GM23338 (cell line): ENCODE measurements at regions not wholly inside any gene's neighbourhood (a gene's known extent, or its start where the extent isn't known, plus 50 kb on each side); places are given as distances from the start of the nearest gene placed in this dataset.

Experiments used
- ATAC-seq: fragments of 200-7000 bp; cut with Tn5 transposase; 3 replicates; pipeline ENCODE4 v1.9.1; 2020
- DNase-seq: peaks from one replicate; pipeline ENCODE4 v3.0.0-alpha.2; 2015; ENCODE audit warnings: low spot score
- H2AFZ ChIP-seq: fragments of 200-600 bp; sonication (generic); 2 replicates; pipeline ENCODE4 v1.8.0; 2016; ENCODE audit warnings: antibody characterized with exemption, mild to moderate bottlenecking, moderate library complexity
- H3F3A ChIP-seq: fragments of 200-600 bp; sonication (generic); replicated peaks from 2 replicates; pipeline ENCODE4 v1.8.0; 2017; ENCODE audit warnings: antibody characterized with exemption, mixed run types, low read depth
- H3K27ac ChIP-seq: fragments of 200-600 bp; sonication (generic); 2 replicates; pipeline ENCODE4 v1.6.1; 2016; ENCODE audit warnings: low read depth
- H3K27me3 ChIP-seq: fragments of 200-600 bp; sonication (generic); 2 replicates; pipeline ENCODE4 v1.8.0; 2016; ENCODE audit warnings: mild to moderate bottlenecking, mixed run types, moderate library complexity; ENCODE audit not compliant: insufficient read depth
- H3K36me3 ChIP-seq: fragments of 200-600 bp; sonication (generic); 2 replicates; pipeline ENCODE4 v1.8.0; 2016; ENCODE audit warnings: mild to moderate bottlenecking; ENCODE audit not compliant: insufficient read depth
- H3K4me1 ChIP-seq: fragments of 200-600 bp; sonication (generic); 2 replicates; pipeline ENCODE4 v1.8.0; 2016; ENCODE audit warnings: mild to moderate bottlenecking, moderate library complexity; ENCODE audit not compliant: insufficient read depth
- H3K4me2 ChIP-seq: fragments of 200-600 bp; sonication (generic); 2 replicates; pipeline ENCODE4 v1.7.1; 2017; ENCODE audit warnings: mixed run types
- H3K4me3 ChIP-seq: fragments of 200-600 bp; sonication (generic); 2 replicates; pipeline ENCODE4 v1.6.1; 2016; ENCODE audit warnings: mixed run types
- H3K79me2 ChIP-seq: fragments of 200-600 bp; sonication (generic); replicated peaks from 2 replicates; pipeline ENCODE4 v1.8.0; 2017; ENCODE audit warnings: mild to moderate bottlenecking; ENCODE audit not compliant: insufficient read depth
- H3K9me2 ChIP-seq: fragments of 200-600 bp; sonication (generic); 2 replicates; pipeline ENCODE4 v1.8.0; 2017; ENCODE audit not compliant: insufficient read depth
- H4K20me1 ChIP-seq: fragments of 200-600 bp; sonication (generic); replicated peaks from 2 replicates; pipeline ENCODE4 v1.8.0; 2017; ENCODE audit warnings: mild to moderate bottlenecking; ENCODE audit not compliant: insufficient read depth
- H3K27ac Mint-ChIP-seq: 2 replicates; pipeline ENCODE4 v1.8.0; 2020; ENCODE audit warnings: inconsistent platforms, mild to moderate bottlenecking, moderate library complexity, mixed read lengths
- H3K27me3 Mint-ChIP-seq: 3 replicates; pipeline ENCODE4 v1.8.0; 2022; ENCODE audit warnings: low read depth, mild to moderate bottlenecking, moderate library complexity, mixed read lengths, inconsistent platforms; ENCODE audit not compliant: insufficient read depth, poor library complexity
- H3K36me3 Mint-ChIP-seq: 3 replicates; pipeline ENCODE4 v1.8.0; 2021; ENCODE audit warnings: low read depth, mild to moderate bottlenecking, inconsistent platforms, moderate library complexity, mixed read lengths
- H3K4me1 Mint-ChIP-seq: 3 replicates; pipeline ENCODE4 v1.8.0; 2020; ENCODE audit warnings: mild to moderate bottlenecking, inconsistent platforms, mixed read lengths
- H3K4me3 Mint-ChIP-seq: 3 replicates; pipeline ENCODE4 v1.8.0; 2021; ENCODE audit warnings: moderate library complexity, mild to moderate bottlenecking, inconsistent platforms, mixed read lengths
- H3K9me3 Mint-ChIP-seq: 3 replicates; pipeline ENCODE4 v1.8.0; 2020; ENCODE audit warnings: moderate library complexity, mild to moderate bottlenecking, inconsistent platforms, mixed read lengths
- ETS1 ChIP-seq: IDR thresholded peaks from 2 replicates; pipeline ENCODE4 v1.6.1; 2016; ENCODE audit warnings: antibody characterized with exemption
- EZH2 ChIP-seq: fragments of 200-600 bp; sonication (generic); IDR thresholded peaks from one replicate; pipeline ENCODE4 v1.8.0; 2017; ENCODE audit warnings: antibody characterized with exemption, mild to moderate bottlenecking, low read depth; ENCODE audit not compliant: unreplicated experiment
- EZH2phosphoT487 ChIP-seq: fragments of 200-600 bp; sonication (generic); IDR thresholded peaks from one replicate; pipeline ENCODE4 v1.8.1; 2018; ENCODE audit warnings: antibody characterized with exemption; ENCODE audit not compliant: unreplicated experiment
- JUNB ChIP-seq: IDR thresholded peaks from one replicate; pipeline ENCODE4 v1.6.1; 2016; ENCODE audit warnings: antibody characterized with exemption; ENCODE audit not compliant: unreplicated experiment
- NANOG ChIP-seq: IDR thresholded peaks from 2 replicates; pipeline ENCODE4 v1.6.1; 2016; ENCODE audit warnings: antibody characterized with exemption, borderline replicate concordance
- POLR2AphosphoS5 ChIP-seq: IDR thresholded peaks from 2 replicates; pipeline ENCODE4 v1.6.1; 2016; ENCODE audit warnings: antibody characterized with exemption, low read depth
- REST ChIP-seq: IDR thresholded peaks from one replicate; pipeline ENCODE4 v1.6.1; 2018; ENCODE audit warnings: antibody characterized with exemption; ENCODE audit not compliant: unreplicated experiment
- ZNF114 ChIP-seq: fragments of 250-450 bp; sonication (Bioruptor Pico); IDR thresholded peaks from 2 replicates; pipeline ENCODE4 v1.5.0; 2020; ENCODE audit warnings: mild to moderate bottlenecking, moderate library complexity
- ZNF331 ChIP-seq: fragments of 250-450 bp; sonication (Bioruptor Pico); IDR thresholded peaks from 2 replicates; pipeline ENCODE4 v1.5.0; 2020; ENCODE audit warnings: low read depth, mild to moderate bottlenecking, moderate library complexity
- TF ChIP-seq, protein P1 (sequence below): fragments of 250-450 bp; sonication (Bioruptor Pico); IDR thresholded peaks from 2 replicates; pipeline ENCODE4 v1.5.0; 2020; ENCODE audit warnings: mild to moderate bottlenecking, moderate library complexity

DNA sequence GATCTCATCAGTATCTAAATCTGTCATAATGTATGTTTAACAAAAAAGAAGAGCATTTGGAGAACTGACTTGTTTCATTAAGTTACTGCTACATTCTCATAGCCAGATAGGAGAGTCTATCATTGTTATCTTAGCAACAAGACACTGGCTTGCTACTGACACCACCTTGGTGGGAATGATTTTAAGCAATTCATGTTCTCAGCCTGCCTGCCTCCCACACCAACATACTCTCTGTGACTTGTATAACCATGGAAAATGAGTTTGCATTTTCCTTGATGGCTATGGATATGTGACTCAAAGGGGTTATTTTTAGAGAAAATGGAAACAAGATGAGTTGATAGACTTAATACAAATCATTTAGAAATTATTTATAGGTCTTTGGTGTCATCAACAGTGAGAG, 1308.9 kb downstream of the OLFM4 start:
- no peak overlapping the region for H3K27ac ChIP-seq
- Mint-ChIP-seq H3K4me3 (no peak overlapping the region), H3K27me3 (peaks cover 4% of the 10 kb centered on the region), H3K27ac (no peak overlapping the region), H3K9me3 (peaks cover 2% of the 10 kb centered on the region; the same call in 1 of the 3 replicates), H3K36me3 (peaks cover 2% of the 10 kb centered on the region; the same call in 1 of the 3 replicates), H3K4me1 (no peaks in the 10 kb centered on the region; the same call in 2 of the 3 replicates)
- no peaks in the 10 kb centered on the region for H3K79me2 ChIP-seq
- no peaks in the 10 kb centered on the region for H3K9me2 ChIP-seq
- H3K27me3 ChIP-seq, result no peaks in the 10 kb centered on the region
- no peak overlapping the region for H3K4me3 ChIP-seq
- no peaks in the 10 kb centered on the region for H3F3A ChIP-seq
- TF ChIP-seq, protein P1, sequence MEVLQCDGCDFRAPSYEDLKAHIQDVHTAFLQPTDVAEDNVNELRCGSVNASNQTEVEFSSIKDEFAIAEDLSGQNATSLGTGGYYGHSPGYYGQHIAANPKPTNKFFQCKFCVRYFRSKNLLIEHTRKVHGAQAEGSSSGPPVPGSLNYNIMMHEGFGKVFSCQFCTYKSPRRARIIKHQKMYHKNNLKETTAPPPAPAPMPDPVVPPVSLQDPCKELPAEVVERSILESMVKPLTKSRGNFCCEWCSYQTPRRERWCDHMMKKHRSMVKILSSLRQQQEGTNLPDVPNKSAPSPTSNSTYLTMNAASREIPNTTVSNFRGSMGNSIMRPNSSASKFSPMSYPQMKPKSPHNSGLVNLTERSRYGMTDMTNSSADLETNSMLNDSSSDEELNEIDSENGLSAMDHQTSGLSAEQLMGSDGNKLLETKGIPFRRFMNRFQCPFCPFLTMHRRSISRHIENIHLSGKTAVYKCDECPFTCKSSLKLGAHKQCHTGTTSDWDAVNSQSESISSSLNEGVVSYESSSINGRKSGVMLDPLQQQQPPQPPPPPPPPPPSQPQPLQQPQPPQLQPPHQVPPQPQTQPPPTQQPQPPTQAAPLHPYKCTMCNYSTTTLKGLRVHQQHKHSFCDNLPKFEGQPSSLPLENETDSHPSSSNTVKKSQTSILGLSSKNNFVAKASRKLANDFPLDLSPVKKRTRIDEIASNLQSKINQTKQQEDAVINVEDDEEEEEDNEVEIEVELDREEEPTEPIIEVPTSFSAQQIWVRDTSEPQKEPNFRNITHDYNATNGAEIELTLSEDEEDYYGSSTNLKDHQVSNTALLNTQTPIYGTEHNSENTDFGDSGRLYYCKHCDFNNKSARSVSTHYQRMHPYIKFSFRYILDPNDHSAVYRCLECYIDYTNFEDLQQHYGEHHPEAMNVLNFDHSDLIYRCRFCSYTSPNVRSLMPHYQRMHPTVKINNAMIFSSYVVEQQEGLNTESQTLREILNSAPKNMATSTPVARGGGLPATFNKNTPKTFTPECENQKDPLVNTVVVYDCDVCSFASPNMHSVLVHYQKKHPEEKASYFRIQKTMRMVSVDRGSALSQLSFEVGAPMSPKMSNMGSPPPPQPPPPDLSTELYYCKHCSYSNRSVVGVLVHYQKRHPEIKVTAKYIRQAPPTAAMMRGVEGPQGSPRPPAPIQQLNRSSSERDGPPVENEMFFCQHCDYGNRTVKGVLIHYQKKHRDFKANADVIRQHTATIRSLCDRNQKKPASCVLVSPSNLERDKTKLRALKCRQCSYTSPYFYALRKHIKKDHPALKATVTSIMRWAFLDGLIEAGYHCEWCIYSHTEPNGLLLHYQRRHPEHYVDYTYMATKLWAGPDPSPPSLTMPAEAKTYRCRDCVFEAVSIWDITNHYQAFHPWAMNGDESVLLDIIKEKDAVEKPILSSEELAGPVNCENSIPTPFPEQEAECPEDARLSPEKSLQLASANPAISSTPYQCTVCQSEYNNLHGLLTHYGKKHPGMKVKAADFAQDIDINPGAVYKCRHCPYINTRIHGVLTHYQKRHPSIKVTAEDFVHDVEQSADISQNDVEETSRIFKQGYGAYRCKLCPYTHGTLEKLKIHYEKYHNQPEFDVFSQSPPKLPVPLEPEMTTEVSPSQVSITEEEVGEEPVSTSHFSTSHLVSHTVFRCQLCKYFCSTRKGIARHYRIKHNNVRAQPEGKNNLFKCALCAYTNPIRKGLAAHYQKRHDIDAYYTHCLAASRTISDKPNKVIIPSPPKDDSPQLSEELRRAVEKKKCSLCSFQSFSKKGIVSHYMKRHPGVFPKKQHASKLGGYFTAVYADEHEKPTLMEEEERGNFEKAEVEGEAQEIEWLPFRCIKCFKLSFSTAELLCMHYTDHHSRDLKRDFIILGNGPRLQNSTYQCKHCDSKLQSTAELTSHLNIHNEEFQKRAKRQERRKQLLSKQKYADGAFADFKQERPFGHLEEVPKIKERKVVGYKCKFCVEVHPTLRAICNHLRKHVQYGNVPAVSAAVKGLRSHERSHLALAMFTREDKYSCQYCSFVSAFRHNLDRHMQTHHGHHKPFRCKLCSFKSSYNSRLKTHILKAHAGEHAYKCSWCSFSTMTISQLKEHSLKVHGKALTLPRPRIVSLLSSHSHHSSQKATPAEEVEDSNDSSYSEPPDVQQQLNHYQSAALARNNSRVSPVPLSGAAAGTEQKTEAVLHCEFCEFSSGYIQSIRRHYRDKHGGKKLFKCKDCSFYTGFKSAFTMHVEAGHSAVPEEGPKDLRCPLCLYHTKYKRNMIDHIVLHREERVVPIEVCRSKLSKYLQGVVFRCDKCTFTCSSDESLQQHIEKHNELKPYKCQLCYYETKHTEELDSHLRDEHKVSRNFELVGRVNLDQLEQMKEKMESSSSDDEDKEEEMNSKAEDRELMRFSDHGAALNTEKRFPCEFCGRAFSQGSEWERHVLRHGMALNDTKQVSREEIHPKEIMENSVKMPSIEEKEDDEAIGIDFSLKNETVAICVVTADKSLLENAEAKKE (CRISPR knock-in tag), result no peak
- TF ChIP-seq ZNF114 (CRISPR knock-in tag) (no peak), JUNB (no peak), POLR2AphosphoS5 (no peak), ZNF331 (CRISPR knock-in tag) (no peak), EZH2phosphoT487 (no peak), ETS1 (no peak), EZH2 (no peak), REST (no peak), NANOG (no peak)
- ATAC-seq (no peak), DNase-seq (no peak)
- no peak overlapping the region for H3K4me2 ChIP-seq
- no peaks in the 10 kb centered on the region for H4K20me1 ChIP-seq
- H2AFZ ChIP-seq, result no peak overlapping the region
- H3K36me3 ChIP-seq, result no peaks in the 10 kb centered on the region
- H3K4me1 ChIP-seq, result no peaks in the 10 kb centered on the region
